ENCODE measurements at regions not wholly inside any gene's neighbourhood (a gene's known extent, or its start where the extent isn't known, plus 50 kb on each side); places are given as distances from the start of the nearest gene placed in this dataset.

DNA sequence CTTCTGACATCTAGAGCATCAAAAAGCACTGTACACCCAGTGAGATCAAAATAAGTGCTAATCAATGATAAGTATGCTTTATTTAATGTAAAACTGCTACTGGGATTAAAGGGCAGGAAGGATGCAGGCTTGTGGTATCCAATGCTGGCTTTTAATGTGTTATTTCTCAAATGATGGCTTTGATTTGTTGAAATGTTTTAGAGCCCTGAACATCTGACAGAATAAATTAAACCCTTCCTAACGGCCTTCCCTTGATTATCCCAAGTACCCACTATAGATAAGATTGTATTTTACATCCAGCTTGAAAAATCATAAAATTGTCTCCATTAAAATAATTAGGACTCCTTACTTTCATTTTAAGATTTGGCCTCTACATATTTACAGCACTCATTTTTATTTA is 382.9 kb downstream of the HNRNPD start:
- DNase-seq, result no peak

- no peak for DNase-seq
Measured at GRCh38 chr4:81990211-81990610, 383.6 kb downstream of the HNRNPD start.

GRCh38 chr4:81989202-81989601 is 384.6 kb downstream of the HNRNPD start:
- DNase-seq, result no peak

GRCh38 chr4:81988178-81988577 is 385.6 kb downstream of the HNRNPD start:
- no peak for DNase-seq

DNA sequence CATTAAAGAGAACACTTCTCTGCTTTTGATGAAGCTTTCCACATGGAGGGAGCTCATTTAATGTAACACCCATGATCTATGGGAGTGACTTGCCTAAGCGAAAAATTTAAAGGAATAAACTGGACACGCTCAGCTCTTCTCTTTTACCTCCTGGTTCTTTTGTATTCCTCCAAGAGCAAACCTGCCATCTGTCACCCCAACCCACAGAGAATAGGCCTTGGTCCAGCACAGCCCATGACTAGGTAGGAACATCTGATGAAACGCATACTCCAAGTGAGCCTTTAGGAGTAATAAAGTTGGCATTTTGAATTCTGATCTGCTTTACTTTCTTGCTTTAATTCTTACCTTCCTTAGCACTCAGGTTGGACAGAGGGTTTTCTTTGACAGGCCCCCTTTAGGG is 389.0 kb downstream of the HNRNPD start:
- DNase-seq, result peak in 1 of 2 experiments; percentile 2

- DNase-seq, result no peak
Measured at GRCh38 chr4:81982846-81983540, 390.8 kb downstream of the HNRNPD start.

- no peak for DNase-seq
Measured at GRCh38 chr4:81981218-81981617, 392.6 kb downstream of the HNRNPD start.

- DNase-seq, result no peak
Measured at GRCh38 chr4:81974523-81974922, 399.3 kb downstream of the HNRNPD start.

DNA sequence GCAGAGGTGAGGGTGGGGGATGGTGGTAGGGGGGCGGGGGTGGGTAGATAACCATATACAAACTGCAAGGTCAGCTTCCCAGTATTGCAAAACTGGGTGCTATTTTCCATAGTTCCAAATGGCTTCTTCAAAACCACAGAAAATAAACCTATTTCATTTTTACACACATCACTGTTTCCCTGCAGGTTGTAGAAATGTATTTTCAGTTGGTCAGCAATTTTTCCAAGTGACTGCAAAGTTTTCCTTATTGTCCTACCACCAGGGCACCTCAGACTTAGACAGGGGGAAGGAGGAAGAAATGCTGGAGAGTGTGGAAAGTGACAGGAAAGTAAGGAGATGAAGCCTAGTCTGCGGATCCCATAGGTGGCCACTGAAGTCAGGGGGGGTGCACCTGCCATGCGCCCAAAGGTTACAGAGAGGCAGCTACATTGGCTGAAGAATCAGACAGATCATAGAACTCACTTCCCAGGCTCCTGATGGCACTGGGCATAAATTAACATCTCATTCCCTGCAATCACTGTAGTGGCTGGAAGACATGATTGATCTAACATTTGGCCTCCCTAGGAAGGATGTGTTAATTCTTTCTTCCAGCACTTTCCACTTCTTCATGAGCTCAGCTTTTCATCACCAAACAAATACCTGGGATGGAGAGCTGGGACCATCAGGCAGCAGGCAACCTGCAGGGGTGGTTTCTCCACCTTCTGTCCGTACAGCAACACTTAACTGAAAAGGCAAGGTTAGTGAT is 402.0 kb downstream of the HNRNPD start:
- DNase-seq, result no peak

DNA sequence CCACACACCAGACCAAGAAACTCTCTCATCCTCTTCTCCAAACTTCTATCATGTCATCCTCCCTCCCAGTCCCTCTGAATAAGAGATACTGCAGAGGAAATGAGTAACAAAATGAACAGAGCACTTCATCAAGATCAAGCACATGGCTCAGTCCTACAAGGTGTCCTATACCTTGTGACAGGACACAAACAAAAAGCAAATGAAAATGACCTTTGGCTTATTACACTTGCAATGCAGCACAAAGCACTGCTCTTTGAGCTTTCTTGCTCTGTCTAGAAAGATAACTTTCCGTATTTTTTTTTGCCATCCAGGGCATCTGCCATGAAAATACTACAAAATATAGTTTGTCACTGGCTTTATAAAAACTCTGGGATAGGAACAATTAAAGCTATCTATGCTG is 402.7 kb downstream of the HNRNPD start:
- DNase-seq, result no peak

DNA sequence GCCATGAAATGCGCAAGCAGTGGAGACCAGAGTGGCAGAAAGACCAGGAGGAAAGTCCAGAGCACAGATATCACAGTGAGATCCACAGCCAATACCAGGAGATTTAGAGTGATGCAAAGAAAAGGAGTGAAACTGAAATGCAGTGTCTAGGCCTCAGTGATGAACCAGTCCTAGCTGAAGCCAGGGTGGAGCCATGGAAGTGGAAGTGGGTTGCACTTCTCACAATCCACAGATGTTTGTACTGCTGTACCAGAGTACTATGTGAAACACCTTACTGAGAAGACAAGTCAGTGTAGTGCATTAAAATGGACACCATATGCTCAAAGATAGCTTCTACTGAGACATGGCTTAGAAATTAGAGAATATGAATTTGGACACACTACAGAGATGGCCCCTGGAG is 403.3 kb downstream of the HNRNPD start:
- no peak for DNase-seq

DNA sequence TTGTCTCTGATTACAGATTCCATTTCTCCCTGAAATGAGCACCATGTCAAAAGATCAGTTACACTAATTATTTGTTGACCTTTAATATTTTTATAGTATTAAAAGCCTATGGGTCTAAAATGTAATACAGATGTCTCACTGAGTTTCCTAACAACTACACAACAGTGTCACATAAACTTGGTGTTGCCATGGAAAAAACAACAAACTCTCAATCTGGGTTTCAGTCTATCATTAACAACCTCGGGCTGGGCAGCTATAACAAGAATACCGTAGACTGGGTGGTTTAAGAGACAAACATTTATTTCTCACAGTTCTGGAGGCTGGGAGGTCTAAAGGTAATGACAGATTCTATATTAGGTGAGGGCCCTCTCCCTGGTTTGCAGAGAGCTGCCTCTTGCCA is 407.1 kb downstream of the HNRNPD start:
- DNase-seq, result no peak

- DNase-seq, result no peak
Measured at GRCh38 chr4:81965911-81966310, 407.9 kb downstream of the HNRNPD start.

GRCh38 chr4:81965454-81965853 is 408.3 kb downstream of the HNRNPD start:
- DNase-seq, result no peak

DNA sequence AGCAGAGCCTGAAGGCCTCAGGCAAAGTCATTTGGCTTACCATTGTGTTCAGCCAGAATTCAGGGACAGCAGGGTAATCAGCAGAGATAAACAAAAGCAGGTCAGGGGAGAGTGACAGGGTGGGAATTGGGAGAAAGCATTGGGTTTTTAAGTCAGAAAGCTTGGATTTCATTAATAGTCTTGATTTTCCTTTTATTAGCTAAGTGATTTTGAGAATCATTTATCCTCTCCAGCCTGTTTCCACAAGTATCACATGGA is 410.1 kb downstream of the HNRNPD start:
- no peak for DNase-seq

- no peak for DNase-seq
Measured at GRCh38 chr4:81963015-81963762, 410.6 kb downstream of the HNRNPD start.

DNA sequence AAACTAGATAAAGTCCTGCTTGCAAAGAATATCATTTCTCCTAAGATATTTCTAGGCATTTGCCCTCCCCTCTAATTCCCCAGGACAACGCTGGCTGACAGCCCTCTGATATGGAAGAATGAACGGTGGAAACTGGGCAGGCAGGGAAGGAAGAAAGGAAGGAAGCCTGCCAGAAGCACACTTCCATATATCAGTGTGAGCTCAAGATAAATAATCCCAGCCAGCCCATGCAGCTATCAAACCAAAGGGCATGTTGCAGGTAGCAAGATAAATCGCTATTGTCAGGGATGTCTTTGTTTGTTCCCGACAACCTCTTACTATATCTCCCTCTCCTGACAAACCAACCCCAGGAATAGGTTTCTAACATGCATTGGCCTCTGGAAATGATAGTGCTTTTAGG is 412.8 kb downstream of the HNRNPD start:
- no peak for DNase-seq

DNA sequence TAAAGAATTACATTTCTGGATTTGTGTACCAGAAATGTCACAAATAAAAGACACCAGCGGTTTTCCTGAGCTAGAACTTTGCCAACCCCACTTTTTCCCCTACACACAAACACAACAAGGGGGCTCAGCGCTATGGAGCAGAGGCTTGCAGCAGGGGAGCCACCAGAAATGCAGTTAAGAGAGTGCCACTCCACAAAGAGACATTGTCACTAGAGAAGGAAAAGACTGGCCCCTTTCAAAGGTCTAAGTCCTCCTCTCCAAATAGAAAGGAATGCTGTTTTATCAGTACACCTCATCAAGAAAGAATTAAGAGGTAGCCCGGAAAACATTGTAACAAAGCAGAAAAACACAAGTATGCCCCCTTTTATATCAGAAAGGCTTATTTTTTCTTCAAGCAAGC is 419.5 kb downstream of the HNRNPD start:
- DNase-seq, result no peak

DNA sequence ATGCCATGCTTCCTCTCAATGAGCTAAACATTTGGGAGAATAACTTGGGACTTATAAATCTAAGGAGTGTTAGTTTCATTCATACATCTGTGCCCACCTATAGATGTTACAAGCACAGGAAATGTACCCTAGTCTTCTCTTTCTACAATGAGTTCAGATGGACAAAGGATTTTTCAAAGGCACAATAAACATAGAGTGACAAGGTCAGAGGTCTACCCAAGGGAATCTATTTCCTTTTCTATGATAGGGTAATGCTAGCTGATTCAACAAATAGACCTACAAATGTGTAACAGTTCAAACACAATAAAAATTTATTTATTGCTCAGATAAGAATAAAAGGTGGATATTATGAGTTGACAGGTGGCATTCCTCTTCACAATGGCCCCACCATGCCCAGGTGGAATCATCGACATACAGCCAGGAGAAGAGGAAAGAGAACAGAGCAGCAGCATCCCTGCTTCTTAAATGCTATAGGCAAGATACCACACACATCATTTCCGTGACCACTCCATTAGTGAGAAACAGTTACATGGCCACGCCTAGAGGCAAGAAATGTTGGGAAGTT is 421.8 kb downstream of the HNRNPD start:
- DNase-seq, result no peak

DNA sequence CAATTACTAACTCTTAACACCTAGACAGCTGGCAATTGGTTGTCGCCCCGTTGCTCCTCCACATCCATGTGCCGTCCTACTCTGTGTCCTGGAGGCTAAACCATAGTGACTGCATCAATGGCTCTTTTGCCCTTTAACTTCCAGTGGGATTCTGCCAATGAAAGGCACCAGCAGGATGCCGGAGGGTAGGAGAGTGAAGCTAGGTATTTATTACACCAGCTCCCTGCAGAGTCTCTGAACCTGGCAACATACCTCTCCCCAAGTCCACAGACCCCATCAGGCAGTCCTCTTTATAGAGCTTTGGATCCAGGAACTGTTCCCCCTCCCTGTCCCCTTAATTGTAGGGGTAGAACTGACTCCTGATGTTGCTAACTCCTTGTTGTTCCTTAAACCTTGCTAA is 426.8 kb downstream of the HNRNPD start:
- no peak for DNase-seq

GRCh38 chr4:81930506-81931238 is 443.1 kb downstream of the HNRNPD start:
- no peak for DNase-seq

GRCh38 chr4:81923140-81923539 is 450.7 kb downstream of the HNRNPD start:
- DNase-seq, result no peak

DNA sequence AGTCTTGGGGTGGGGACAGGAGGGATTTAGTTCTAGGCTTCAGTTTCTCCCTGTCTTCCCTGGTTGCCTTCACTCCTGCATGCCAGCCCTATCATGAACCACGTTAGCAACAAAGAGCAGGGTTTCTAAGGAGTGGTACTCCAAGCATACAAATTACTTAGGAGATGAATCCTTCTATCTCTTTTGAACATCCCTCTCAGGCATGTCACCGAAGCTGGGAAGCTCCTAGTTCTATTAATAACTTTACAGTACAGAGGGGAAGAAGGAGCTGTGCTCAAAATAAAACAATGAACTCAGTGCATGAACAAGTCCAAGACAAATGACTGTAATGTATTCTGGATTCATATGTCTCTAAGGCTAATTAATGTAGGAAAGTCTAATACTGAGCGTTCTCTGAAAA is 450.6 kb upstream of the RASGEF1B start:
- no peak for DNase-seq

Measured in NCI-H446 (cell line).